ENCODE measurements at regions not wholly inside any gene's neighbourhood (a gene's known extent, or its start where the extent isn't known, plus 50 kb on each side); places are given as distances from the start of the nearest gene placed in this dataset.

DNA sequence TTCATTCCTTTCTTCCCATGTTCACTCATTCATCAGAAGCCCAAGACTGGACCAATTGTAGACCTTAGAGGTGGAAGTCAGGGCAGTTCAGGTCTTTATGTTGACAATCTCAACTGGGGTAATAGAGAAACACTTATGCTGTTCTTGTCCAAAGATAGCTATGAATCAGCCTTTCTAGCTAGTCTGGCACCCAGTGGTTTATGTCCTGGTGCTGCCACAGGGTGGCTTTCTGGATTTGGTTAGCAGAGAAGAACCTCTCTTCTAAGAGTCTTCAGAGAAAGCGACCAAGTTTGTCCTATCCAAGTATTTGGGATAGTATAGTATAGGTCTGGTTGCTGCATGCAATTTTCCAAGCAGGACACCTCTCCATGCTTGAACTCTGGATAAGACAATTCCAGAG lies 83.3 kb downstream of the NOG start:
- Histone ChIP-seq H3K27me3 (ENCODE audit: control insufficient read depth in 2 of 2, insufficient read depth in 2 of 2, low read length in 2 of 2) (peaks cover 32 to 39% of the 10 kb centered on the region in 2 experiments), H3K36me3 (ENCODE audit: control insufficient read depth in 2 of 2, extremely low read depth in 1 of 2, insufficient read depth in 2 of 2, low read length in 2 of 2) (no peaks in the 10 kb centered on the region), H3K9ac (replicated peaks; ENCODE audit: extremely low read depth, insufficient read depth, low read length) (no peak overlapping the region), H3K4me1 (ENCODE audit: control insufficient read depth, extremely low read depth, insufficient read depth, low read length) (peaks cover 23% of the 10 kb centered on the region), H3K79me2 (ENCODE audit: control insufficient read depth, insufficient read depth, low read length) (no peaks in the 10 kb centered on the region), H3K9me1 (replicated peaks; ENCODE audit: control insufficient read depth, extremely low read depth, insufficient read depth, low read length) (no peaks in the 10 kb centered on the region), H3K4me3 (replicated peaks in 1 of 3; ENCODE audit: insufficient read depth in 1 of 3, low read depth in 1 of 3, low read length in 3 of 3) (no peak overlapping the region), H3K4me2 (ENCODE audit: insufficient read depth, low read length) (no peak overlapping the region), H4K20me1 (replicated peaks; ENCODE audit: control insufficient read depth, extremely low read depth, insufficient read depth, low read length) (no peaks in the 10 kb centered on the region), H2AFZ (ENCODE audit: low read depth, low read length) (no peak overlapping the region), H3K9me3 (replicated peaks; ENCODE audit: control insufficient read depth, insufficient read depth, low read length) (no peaks in the 10 kb centered on the region), H3K27ac (ENCODE audit: insufficient read depth, low read depth, low read length) (no peak overlapping the region)
- intact Hi-C loops (cut with micrococcal nuclease): no loop called here
- dilution Hi-C loops (cut with MboI; ENCODE audit: extremely low pct_ligation_motif_present, low sequenced_read_pairs): no loop called here
- FAIRE-seq (no peak), DNase-seq (ENCODE audit: low read depth, low spot score) (no peak)
- TF ChIP-seq FOS (IDR thresholded peaks at IDR 0.05; ENCODE audit: borderline replicate concordance, insufficient read depth, low read length): no peak
- no peak for TF ChIP-seq JUN (IDR thresholded peaks at IDR 0.05; ENCODE audit: borderline replicate concordance, insufficient read depth, insufficient read length, low read depth)
- TF ChIP-seq POLR2AphosphoS5 (IDR thresholded peaks at IDR 0.05; ENCODE audit: insufficient read depth, low read depth, low read length): no peak
- TF ChIP-seq, protein P1, sequence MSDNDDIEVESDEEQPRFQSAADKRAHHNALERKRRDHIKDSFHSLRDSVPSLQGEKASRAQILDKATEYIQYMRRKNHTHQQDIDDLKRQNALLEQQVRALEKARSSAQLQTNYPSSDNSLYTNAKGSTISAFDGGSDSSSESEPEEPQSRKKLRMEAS (IDR thresholded peaks at IDR 0.05; ENCODE audit: insufficient read depth, insufficient read length): no peak
- no peak for TF ChIP-seq EZH2 (IDR thresholded peaks at IDR 0.05; ENCODE audit: borderline replicate concordance, low read depth, low read length, severe bottlenecking)
- TF ChIP-seq, protein P2, sequence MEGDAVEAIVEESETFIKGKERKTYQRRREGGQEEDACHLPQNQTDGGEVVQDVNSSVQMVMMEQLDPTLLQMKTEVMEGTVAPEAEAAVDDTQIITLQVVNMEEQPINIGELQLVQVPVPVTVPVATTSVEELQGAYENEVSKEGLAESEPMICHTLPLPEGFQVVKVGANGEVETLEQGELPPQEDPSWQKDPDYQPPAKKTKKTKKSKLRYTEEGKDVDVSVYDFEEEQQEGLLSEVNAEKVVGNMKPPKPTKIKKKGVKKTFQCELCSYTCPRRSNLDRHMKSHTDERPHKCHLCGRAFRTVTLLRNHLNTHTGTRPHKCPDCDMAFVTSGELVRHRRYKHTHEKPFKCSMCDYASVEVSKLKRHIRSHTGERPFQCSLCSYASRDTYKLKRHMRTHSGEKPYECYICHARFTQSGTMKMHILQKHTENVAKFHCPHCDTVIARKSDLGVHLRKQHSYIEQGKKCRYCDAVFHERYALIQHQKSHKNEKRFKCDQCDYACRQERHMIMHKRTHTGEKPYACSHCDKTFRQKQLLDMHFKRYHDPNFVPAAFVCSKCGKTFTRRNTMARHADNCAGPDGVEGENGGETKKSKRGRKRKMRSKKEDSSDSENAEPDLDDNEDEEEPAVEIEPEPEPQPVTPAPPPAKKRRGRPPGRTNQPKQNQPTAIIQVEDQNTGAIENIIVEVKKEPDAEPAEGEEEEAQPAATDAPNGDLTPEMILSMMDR (IDR thresholded peaks at IDR 0.05; ENCODE audit: extremely low read depth in 1 of 2, insufficient read depth in 1 of 2, low read depth in 1 of 2, low read length in 2 of 2): no peak
- no peak for TF ChIP-seq POLR2A (IDR thresholded peaks at IDR 0.05; ENCODE audit: low read depth, low read length)
- no peak for TF ChIP-seq GATA2 (IDR thresholded peaks at IDR 0.05; ENCODE audit: insufficient read depth, insufficient read length, low read depth, low read length)
- TF ChIP-seq MYC (IDR thresholded peaks at IDR 0.05; ENCODE audit: low read depth, low read length): no peak
- POLR2A ChIA-PET: no interaction called here
- no TSS peak for BruUV-seq (replicated peaks)
- CTCF ChIA-PET: interaction anchor here (0.7 to 3.4 kb wide), 5 partner anchors 23 to 103 kb away, joined by 3 to 55 read pairs (median 4); no protein-coding TSS in a partner anchor
